Stimulated activated CD4-positive, alpha-beta T cell treated with anti-CD3 and anti-CD28 coated beads, Interleukin-15, amount 100 ng/mL, for 24 hours (primary cell): ENCODE measurements at regions not wholly inside any gene's neighbourhood (a gene's known extent, or its start where the extent isn't known, plus 50 kb on each side); places are given as distances from the start of the nearest gene placed in this dataset.
"Not testable (repeated sequence)": the region's sequence is repeated elsewhere in the genome, so short reads cannot be mapped to it uniquely, and the experiment has no call there.

Experiments used
- DNase-seq: peaks from one replicate; pipeline ENCODE4 v3.0.0-alpha.2; 2020

DNA sequence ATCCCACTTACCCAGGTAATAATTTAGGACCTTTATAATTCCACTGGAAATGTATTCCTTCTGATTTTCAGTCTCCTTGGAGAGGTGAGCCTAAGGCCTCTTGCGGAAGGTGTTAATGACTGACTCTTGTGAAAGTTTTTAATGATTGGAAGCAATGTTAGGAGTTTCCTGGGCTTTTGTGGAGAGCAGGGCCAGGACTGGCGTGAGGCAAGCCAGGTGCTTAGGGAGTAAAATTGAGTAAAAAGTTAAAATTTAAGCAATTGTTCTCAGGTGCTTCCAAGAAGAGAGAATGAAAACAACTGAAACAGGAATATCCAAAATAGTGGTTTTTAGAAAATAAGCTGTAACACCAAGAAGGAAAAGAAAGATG is 130.6 kb upstream of the TGFBR2 start:
- no peak for DNase-seq

DNA sequence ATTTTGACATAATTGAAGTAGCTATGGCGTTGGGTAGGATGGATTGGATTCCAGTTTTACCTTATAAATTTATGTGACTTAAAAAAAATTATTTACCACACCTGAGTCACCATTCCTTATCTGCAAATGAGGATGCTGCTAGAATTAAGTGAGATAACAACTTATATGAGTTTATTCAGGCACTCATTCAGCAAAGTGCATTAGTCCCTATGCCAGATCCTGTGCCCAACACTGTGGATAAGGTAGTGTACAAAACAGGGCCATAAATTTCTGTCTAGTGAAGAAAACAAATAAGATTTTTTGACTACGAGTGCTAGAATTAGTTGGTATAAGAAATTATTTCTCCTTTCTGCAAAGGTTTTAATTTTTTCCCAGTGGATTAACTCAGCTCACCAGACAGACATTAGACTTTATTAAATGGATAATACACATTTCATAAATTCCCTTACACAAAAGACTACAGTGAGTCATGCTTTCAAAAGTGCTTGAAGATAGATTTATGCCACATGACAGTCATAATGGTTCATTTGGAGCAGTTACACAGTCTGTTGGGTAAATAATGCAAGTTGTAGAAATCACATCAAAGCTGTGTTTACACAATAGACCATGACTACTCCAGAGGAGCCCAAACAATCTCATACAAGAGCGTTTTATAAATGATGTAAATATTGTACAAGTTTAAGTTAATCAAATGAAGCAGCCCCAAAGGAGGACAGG is 129.9 kb upstream of the TGFBR2 start:
- no peak for DNase-seq

DNA sequence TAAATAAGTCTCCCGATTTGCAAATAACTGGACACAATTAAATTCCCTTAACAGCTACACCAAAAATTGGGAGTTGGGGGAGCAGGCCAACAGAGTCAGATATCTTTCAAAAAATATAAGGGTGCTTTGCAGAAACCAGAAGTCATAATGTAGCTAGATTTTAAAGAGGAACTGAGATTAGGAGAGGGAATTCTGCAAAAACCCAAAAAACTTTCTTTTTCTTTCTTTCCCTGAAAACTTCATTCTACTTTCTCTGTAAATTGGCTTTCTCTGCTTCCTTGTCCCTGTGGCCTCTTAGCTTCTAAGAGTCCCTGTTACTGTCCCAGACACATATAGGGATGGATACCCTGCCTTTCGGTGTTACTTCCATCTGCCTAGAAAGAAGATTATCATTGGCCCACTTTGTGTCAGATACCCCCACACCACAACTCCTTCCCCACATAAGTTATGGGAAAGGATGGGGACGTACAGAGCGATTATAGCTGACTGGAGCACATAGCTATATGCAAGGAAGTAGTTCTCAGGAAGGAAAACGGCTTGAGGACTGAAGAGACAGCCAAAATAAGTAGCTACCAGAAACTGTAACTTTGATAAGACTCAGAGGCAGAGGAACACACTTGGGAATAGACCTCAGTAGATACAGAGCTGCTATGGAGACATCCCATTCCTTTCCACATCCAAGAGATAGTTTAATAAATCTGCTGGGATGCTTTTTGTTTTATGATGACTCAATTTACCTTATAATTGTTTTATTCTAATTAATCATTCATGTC is 129.1 kb upstream of the TGFBR2 start:
- DNase-seq: no peak

DNA sequence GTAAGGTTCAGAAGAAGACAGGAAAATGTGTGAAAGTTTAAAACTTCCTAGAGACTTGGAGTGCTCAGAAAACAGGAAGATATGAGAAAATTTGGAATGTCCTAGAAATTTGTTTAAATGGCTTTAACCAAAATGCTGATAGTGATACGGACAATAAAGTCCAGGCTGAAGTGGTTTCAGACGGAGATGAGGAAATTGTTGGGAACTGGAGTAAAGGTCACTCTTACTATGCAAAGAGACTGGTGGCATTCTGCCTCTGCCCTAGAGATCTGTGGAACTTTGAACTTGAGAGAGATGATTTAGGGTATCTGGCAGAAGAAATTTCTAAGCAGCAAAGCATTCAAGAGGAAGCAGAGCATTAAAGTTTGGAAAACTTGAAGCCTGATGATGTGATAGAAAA is 126.7 kb upstream of the TGFBR2 start:
- not testable (repeated sequence) for DNase-seq

DNA sequence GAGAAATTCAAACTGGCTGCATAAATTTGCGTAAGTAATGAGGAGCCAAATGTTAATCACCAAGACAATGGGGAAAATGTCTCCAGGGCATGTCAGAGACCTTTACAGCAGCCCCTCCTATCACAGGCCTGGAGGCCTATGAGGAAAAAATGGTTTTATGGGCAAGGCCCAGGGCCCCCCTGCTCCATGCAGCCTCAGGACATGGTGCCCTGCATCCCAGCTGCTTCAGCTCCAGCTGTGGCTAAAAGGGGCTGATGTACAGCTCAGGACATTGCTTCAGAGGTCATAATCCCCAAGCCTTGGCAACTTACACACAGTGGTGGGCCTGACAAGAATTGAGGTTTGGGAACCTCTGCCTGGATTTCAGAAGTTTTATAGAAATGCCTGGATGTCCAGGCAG is 126.2 kb upstream of the TGFBR2 start:
- not testable (repeated sequence) for DNase-seq

DNA sequence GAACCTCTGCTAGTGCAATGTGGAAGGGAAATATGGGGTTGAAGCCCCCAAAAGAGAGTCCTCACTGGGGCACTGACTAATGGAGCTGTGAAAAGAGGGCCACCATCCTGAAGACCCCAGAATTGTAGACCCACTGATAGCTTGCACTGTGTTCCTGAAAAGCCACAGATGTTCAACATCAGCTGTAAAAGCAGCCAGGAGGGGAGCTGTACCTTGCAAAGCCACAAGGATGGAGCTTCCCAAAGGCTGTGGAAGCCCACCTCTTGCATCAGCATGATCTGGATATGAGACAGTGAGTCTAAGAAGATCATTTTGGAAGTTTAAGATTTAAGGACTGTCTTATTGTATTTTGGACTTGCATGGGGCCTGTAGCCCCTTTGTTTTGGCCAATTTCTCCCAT is 125.8 kb upstream of the TGFBR2 start:
- no peak for DNase-seq

DNA sequence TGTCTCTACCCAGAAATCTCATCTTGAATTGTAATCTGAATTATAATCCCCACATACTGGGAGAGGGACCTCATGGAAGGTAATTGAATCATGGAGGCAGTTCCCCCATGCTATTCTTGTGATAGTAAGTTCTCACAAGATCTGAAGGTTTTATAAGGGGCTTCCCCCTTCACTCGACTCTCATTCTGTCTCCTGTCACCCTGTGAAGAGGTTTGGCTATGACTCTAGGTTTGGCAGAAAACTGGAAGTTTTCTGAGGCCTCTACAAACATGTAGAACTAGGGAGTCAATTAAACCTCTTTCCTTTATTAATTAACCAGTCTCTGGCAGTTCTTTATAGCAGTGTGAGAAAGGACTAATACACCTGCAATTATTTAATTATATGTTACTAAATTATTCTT is 125.2 kb upstream of the TGFBR2 start:
- DNase-seq: no peak

DNA sequence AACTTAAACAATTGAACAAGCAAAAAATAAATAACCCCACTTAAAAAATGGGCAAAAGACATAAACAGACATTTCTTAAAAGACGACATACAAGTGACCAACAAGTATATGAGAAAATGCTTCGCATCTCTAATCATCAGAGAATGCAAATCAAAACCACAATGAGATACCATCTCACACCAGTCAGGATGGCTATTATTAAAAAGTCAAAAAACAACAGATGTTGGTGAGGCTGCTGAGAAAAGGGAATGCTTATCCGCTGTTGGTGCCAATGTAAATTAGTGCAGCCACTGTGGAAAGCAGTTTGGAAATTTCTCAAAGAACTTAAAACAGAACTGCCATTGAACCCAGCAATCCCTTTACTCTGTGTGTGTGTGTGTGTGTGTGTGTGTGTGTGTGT is 122.2 kb upstream of the TGFBR2 start:
- DNase-seq: not testable (repeated sequence)

DNA sequence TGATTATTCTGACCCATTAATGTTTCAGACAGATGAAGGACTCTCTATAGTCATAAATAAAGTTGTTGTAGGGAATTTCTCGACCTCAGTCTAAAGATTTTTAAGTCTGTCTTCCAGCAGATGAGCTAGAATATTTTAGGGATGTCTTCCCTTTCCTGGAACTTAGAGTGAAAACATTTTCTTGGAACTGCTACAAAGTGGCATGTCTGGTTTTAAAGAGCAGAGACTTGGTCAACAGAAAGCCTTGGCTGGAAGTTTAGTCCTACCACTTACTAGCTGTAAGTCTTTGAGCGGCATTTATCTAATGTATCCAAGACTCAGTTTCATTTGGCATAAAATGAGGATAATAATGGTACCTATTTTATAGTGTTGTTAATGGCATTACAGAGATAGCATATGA is 120.0 kb upstream of the TGFBR2 start:
- DNase-seq: no peak

DNA sequence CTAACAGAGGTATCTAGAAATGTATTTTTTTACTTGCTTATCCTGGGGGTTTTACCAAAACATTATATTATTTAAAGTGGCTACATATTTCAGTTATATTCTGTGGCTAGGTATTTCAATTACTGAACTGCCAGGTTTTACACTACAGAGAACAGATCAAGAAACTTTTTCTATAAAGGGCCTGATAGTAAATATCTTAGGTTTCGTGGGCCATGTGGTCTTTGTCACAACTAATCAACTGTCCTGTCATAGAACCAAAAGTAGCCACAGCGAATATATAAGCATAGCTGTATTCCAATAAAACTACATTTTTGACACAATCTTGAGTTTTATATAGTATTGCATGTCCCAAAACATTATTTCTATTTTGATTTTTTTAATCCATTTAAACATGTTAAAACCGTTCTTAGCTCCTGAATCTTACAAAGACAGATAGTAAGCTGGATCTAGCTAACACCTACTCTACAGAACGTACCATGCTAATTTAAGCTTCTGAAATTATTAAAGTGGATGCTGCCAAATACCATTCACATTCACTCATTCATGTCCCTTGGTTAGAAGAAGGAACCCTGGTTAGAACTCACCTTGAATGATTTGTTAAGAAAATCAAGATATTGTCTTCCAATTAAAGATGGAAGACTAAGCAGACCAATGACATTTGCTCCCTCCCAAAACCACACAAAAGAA is 118.2 kb upstream of the TGFBR2 start:
- DNase-seq: no peak

DNA sequence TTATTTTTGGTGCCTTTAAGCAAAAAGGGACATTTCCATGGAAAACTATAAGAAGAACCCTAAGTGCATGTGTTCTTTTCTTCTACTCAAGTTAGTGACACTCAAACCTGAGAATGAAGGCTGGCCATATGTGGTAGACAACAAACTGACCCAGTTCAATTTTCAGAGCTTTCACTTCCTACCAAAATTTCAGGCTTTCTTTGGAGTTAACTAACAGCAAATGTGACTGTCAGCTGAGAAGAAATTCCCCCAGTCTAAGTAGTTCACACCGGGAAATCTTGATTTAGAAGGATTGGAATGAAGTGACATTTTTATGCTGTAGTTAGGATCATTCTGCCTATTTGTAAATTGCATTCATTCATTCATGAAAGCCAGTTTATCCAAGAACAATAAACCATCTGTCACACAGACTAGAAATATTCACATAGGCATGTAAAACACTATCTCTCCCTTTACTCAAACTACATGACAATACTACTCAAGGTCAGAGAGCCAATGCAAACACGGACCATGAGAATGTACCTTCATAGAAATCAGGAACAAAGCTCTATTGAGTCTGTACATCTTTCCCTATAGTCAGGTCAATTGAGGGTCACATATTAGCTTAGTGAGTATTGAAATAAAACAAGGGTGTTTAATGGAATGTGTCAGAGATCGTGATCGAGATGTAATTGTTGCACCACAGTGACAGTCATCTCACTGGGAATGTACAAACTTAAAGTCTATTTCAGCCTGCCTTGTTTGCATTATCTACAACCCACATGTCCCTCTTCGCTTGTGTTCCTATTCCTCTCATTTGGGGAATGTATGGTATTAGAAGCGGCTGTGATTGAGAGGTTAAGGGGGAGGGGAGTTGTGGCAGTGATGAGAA is 113.8 kb upstream of the TGFBR2 start:
- DNase-seq: no peak

DNA sequence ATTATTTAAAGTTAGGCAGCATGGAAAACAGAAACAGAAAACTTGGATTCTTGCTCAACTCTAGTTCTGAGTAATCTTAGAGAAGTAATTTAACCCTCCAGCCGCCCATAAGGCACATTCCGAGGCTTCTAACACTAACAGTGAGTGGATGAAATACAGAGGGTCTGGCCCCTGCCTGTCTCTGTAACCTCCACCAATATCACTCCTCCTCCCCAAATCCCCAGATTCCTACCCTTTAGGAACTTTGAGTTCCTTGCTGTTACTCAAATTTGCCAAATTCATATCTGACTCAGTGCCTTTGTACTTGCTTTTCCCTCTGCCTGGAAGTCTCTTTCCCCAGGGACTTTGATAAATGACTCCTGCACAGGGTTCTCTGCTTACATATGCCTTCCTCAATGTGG is 112.5 kb upstream of the TGFBR2 start:
- no peak for DNase-seq

DNA sequence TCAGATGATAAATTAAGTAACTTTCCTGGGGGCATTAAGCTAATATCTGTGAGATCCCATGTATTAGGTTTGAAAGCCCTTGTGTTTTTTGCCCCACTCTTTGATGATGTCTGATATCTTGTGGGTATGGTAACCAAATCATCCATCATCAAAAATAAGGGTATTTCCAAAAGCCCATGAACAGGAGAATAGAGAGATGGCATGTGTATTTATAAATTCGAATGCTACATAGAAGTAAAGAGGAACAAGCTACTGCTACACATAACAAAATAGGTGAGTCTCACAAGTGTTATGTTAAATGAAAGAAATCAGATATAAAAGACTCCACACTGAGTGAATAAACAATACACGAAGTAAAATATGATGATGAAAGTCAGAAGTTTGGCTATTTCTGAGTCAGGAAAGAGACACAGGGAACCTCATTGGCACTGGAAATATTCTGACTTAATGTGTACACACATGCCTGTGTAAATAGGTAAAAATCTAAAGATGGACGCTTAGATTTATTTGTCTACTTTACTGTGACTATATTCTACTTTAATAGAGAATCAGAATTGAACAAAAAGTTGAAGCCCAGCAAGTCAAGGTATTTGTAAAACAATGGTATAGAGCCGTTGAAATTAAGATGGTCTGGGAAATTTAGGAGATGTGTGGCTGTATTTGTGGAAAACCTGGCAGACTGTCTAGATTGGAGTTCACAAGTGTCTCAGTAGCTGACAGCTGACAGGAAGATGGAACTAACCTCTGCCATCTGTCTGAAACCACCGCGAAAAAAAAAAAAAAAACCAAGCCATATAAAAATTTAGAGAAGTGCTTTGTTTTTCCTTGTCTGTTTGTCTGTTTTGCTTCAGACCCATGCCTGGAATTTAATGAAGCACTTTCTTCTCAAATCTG is 111.0 kb upstream of the TGFBR2 start:
- no peak for DNase-seq

DNA sequence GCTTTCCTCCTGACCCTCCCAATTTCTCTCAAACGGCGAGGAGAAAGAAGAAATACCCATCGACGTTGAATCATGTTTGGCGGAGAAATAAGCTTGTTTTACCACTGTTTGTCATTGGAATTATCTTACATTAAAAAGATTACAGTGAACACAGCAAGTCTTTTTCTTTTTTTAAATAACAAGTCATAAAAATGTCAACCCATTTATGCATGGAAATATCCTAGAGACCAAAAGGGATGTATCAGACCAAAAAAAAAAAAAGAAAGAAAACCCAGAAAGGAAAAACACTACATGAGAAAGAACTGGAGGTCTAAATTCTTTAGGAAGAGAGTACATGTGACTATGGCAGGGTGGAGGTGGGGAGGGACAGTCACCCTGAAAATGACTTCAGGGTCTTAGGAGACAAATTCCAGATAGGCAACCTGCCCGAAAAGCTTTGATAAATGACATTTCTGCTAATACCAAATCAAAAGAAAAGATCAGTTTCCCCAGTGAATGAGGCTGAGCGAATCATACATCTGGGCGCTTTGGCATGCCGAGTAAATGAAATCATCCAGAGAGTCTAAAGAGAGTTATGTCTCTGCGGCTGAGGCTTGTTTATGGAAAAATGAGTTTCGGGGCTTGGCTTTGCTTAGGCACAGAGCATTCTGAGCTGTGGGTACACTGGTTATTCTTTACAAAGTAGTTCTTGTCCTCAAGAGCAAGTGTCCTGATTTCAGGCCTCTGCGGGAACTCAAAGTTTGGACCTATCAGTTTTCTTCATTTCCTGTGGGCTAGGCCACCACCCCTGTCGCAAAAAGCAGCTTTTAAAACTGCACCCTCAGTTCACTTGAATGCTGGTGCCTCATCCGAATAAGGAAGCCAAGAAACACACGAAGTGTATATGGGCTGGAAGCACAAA is 110.1 kb upstream of the TGFBR2 start:
- DNase-seq: no peak

DNA sequence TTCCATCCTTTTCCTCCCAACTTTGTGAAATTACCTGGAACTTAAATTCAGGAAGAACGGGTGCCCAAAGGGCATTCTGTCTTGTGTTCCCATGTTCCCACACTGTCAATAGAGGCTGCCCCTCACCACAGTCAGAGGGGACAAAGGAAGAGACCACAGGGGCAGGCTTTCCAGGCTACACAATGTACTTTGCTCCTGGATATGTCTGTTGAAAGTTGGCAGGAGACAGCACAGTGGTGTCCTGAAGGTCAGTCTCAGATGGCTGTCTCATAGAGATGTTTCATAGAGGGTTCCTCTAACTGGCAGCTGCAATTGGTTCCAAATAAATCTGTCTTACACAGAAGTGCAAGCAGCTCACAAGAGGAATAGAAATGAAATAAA is 107.8 kb upstream of the TGFBR2 start:
- no peak for DNase-seq

DNA sequence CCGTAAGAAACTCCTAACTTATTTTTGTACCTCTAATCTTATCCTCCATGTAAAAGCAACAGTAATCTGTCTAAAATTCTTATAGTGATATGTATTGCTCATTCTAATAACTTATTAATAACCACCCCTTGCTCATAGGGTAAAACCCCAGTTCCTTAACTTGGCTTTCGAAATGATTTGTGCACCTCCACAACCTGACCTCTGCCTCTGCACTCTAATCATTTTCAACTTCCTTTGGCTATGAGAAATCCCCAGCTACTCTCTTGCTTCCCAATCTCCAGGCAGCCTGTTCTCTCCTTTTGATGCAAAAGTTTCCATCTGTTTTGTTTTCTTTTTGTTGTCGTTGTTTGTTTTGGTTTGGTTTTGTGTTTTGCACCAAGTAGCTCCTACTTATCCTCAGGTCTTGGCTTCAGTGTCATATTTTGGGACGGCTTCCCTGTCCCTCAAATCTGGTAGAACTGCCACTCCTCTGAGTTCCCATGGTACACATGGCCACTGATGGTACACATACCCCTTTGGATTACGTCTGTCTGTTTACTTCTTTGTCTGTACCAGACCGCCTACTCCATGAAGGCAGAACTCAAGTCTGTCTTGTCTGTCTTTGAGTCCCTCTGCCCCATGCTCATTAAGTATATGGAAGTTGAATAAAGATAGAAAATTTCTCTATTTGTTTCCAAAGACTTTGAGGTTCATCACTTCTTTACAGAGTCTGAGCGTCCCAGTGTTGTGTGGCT is 105.6 kb upstream of the TGFBR2 start:
- no peak for DNase-seq

DNA sequence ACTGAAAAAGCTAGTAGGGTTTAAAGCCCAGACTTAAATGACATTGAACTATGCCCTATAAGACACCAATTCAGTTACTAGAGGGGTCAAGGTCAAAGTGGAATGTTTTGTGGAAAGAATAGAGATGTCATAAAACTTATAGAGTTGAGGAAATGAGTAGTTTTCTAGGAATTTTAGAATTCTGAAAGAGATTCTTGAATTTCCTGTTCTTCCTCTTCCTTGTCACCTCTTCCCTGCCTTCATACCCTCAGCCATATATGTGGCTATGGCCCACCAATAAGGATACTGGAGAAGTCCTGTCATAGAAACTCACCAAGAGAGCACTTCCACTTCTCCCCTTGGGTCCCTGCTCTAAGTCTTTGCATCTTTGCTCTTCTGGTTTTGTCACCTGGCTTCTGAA is 104.9 kb upstream of the TGFBR2 start:
- DNase-seq: no peak

DNA sequence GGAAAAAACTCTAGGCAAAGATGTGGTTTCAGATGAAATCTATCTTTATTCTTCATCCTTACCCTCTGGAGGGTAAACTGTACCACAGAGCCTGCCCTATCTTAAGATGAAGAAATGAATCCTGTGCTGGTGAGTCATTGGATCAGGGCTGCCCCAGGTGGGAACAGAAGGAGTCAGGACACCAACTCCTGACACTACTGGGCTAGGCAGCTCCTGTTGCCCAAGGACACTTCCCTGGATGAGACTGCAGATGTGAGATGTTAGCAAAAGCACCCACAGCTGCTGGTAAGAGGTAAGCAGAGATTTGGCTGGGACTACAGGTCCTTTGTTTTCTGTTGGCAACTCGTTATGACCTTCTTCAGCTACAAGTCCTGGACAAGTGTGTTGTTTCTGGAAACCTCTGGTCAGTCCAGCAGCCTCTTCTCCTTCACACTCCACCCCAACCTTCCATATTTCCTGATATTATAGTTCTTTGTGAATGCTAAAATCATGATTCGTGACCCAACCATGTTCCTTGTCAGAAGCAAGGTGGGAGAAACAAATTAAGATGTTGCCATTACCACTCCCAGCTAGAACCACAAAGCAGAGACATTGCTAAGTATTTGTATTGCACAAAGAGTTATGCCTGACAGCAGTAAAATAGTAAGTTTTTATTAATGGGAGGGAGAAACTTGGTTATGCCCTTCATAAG is 104.2 kb upstream of the TGFBR2 start:
- DNase-seq: no peak

DNA sequence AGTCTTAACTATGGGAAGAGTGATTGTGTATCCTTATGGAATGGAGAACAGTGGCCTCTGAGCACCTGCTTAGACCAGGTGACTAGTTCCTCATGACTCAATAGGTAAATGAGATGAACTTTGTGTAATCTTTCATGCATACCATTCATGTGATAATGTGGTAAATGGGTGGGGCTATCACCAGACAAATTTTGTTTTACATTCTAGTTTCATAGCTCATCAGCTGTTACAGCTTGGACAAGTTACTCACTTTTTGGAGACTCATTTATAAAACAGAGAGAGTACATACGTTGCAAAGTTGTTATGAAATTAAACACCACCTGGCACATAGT is 103.7 kb upstream of the TGFBR2 start:
- DNase-seq: no peak

DNA sequence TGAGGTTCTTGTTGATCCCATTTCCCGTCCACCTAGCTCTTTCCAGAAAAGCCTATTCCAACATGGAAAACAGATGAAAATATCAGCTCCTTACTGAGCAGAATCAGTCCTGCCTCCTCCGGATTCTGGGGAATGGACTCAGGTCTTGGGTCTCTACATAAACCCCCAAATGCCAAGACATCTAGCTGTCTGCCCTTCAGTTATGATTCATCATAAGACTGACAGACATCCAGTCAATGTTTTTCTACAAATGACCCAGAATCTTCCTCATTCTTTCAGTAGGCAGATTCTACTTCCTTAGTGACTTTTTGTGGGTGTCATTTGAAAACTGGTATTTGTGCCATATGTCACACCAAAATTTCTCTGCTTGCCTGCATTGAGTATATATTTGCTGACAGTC is 103.0 kb upstream of the TGFBR2 start:
- no peak for DNase-seq
